ENCODE measurements at regions not wholly inside any gene's neighbourhood (a gene's known extent, or its start where the extent isn't known, plus 50 kb on each side); places are given as distances from the start of the nearest gene placed in this dataset.

- no peak for DNase-seq (ENCODE audit: low spot score)
Observed at GRCh38 chr2:7997279-7997678, 684.6 kb upstream of the ID2 start.

GRCh38 chr2:7999683-8000476, 682.0 kb upstream of the ID2 start:
- DNase-seq (ENCODE audit: low spot score): no peak

DNA sequence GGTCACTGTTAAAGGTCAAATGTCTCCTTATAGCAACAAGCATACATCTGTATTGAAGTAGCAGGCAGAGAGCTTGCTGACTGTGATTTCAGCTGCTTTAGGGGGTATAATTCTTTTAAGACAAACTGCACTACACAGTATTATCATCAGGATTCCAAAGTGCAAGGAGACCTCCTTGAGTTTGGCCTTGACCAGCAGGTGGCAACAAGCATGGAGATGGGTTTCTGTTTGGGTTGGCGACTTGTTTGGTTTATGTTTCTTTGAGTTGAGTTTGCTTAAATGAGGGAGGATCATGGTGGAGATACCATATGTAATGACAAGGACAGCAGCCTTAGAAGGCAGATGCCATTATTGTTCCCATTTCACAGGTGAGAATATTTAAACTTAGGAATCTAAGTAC, 681.0 kb upstream of the ID2 start:
- DNase-seq (ENCODE audit: low spot score): no peak

DNA sequence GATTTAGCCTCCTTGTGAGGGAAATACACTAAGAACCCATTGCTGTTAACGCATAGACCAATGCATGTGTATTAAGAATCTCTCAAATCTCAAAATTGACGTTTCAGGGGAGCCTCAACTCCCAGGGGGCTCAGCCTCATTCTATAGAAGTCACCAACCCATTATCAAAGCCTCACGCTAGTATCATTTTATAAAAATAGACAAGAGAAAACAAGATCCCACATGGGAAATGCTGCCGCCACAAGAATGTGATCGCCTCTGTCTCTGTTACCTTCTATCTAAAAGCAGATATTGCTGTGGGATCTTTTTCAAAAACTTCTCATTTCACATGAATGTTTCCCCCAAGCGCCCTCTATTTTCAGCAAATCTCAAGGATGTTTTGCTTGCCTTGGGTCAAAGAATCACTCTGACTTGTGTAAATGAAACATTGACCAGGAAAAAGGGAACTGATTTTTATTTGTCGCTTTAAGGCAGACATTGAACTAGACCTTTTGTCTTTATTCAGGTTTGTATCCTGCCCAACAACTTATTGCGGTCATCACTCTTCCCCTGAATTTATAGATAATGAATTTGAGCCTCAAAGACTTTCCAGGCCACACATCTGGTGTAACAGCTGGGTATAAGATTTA, 679.0 kb upstream of the ID2 start:
- no peak for DNase-seq (ENCODE audit: low spot score)

GRCh38 chr2:8003462-8004075, 678.3 kb upstream of the ID2 start:
- DNase-seq (ENCODE audit: low spot score): peak; percentile 28

DNA sequence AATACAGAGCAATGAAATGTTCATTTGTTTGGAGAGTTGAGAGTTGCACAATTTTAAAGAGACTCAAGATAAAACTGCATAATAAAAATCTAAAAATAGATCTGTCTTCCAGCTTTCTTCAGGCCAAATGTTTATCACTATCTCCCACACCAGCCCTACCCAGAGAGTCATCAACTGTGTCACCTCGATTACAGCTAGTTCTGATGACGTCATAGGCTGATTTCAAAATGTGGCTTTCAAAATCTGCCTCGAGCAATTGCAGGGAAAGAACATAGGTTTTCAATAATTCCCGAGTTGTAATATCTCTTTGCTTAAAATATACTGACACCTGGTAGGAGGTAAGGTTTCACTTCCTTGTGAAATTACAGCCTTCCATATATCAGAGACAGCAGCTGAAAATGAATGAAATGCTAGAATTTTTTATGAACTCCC, 677.6 kb upstream of the ID2 start:
- DNase-seq (ENCODE audit: low spot score): no peak

GRCh38 chr2:8006181-8006580, 675.7 kb upstream of the ID2 start:
- DNase-seq (ENCODE audit: low spot score): no peak

DNA sequence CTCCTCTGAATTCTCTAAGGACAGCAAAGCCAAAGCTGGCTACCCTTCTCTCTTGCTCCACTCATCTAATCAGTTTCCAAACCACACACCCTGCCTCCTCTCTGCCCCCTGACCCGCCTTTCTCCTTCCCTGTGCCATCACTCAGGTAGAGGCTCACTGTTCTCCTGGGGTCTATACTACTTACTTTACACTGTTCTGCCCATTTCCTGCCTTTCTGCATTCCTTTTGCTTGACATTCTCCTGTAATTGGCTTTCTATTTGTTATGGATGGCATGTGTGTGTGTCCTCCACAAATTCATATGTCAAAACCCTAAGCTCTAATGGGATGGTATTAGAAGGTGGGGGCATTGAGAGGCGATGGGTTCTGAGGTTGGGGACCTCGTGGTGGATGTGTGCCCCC, 675.2 kb upstream of the ID2 start:
- DNase-seq (ENCODE audit: low spot score): no peak

- DNase-seq (ENCODE audit: low spot score): no peak
Observed at GRCh38 chr2:8009010-8009597, 672.8 kb upstream of the ID2 start.

DNA sequence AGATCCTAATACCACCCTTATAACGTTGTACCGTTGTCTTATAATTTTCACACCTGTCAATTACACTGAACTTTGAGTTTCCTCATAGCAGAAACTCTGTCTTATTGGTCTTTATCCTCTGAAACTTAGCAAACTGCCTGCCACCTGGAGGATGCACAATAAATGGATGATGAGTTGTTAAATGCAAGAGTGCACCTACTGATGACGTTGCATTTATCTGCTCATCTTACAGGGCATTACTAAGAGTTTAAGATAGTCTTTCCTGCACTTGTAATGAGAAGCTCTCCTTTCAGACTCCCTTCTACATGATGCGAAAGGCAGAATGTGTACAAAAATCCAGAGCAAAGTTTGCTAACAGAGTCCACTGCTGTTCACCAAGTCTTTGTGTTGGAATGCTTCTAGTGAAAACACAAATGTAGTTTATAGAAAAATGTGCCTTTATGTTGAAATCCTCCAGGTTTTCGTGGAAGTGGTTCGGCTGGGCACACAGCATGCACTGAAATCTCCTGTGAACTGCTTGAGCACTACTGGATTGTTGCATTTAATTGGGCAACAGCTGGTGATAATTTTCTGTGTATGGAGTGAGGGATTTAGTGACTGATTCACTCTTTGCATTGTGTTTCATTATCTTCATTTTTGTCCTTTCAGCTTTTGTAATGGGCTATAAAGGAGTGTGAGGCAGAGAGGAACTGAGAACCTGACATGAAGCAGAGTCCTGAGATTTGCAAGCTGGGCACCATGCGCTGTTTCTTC, 665.8 kb upstream of the ID2 start:
- DNase-seq (ENCODE audit: low spot score): no peak

- no peak for DNase-seq (ENCODE audit: low spot score)
Observed at GRCh38 chr2:8016688-8017087, 665.2 kb upstream of the ID2 start.

DNA sequence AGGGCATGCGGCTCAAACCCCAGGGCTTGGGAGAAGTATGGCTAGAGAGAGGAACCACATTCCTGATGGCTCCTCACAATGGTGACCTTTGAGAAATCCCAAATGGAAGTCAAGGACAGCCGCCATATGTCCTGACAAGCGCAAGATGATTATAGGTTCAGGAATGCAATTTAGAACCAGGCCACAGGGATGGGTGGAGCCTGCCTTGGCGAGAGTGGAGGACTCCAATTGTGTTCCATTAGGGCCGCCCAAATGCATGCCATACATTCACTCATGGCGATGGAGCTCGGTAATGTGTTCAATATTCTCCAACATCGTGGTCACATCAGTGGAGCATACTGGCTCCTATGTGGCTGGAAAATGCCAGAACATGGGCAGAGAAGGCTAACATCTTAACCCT, 662.9 kb upstream of the ID2 start:
- DNase-seq (ENCODE audit: low spot score): no peak

DNA sequence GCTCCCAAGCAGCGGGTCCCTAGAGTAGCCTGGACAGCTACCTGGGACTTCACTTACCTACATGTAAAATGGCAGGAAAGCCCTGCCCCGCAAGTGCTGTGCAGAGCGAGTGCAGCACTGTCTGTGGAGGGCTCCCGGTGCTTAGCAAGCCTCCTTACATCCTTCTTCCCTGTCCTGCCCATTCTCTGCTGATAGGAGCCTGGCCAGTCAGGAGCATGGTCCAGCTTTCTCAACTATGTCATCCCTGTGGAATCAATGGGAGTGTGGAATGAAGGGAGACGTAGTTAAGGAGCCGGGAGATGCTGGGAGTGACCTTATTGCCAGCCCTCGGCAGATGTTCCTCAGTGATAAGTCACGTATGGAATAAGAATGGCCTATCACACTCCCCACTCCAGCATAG, 661.9 kb upstream of the ID2 start:
- DNase-seq (ENCODE audit: low spot score): no peak

- DNase-seq (ENCODE audit: low spot score): no peak
Observed at GRCh38 chr2:8021921-8022320, 659.9 kb upstream of the ID2 start.

DNA sequence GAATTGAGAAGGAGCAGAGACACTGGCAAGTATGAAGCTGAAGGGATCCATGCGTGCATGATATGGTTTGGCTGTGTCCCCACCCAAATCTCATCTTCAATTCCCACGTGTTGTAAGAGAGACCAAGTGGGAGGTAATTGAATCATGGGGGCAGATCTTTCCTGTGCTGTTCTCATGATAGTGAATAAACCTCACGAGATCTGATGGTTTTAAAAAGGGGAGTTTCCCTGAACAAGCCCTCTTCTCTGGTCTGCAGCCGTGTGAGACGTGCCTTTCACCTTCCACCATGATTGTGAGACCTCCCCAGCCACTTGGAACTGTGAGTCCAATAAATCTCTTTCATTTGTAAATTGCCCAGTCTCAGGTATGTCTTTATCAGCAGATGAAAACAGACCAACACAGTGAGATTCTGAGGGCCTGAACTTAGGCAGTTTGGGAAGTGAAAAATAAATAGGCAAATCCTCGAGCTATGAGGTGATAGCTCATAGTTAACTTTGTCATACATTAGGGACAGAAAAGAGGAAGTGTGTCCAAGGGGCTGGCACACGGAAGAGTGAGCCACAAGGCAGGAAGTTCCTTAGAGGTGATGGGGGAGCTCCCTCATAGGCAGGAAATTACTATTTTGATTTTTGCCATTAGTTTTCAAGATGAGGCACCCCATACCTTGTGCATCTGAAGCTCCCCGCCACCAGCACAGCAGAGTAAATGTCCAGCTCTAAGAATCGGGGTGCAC, 658.8 kb upstream of the ID2 start:
- no peak for DNase-seq (ENCODE audit: low spot score)

DNA sequence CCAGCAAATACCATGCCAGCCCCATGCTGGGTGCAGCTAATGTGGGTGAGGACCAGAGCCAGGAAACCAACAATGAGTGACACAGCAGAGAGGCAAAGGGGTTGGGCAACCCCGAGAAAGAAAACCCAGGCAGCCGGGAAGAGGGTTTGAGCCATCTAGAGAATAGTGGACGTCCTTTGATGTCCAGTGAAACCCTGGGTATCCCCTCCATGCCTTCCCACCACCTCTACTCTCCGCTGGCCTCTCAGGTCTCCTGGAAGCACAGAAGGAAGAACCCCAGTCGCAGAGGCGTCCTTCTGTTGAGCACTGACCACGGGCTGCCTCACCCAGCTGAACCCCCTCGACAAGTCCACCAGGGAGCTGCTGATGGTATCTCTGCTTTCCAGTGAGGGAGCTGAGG, 657.4 kb upstream of the ID2 start:
- no peak for DNase-seq (ENCODE audit: low spot score)

DNA sequence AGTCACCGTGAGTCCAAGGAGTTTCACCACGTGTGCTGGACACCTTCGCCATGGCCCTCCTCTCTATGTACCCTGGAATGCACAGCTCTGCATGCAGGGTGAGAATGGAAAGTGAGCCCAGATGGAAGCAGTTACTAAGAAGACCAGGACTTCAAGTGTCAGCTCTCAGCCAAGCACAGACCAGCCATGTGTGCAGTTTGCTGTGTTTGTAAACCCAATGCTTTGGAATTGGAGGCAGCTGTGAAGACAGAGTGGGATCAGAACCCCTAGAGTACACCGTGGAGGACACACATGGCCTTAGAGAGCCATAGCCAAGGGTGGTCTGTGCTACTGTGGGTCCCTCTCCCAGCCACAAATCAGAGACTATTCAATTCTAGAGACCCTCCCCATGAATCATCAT, 655.5 kb upstream of the ID2 start:
- no peak for DNase-seq (ENCODE audit: low spot score)

- no peak for DNase-seq (ENCODE audit: low spot score)
Observed at GRCh38 chr2:8027387-8027786, 654.5 kb upstream of the ID2 start.

GRCh38 chr2:8028036-8028435, 653.8 kb upstream of the ID2 start:
- DNase-seq (ENCODE audit: low spot score): no peak

DNA sequence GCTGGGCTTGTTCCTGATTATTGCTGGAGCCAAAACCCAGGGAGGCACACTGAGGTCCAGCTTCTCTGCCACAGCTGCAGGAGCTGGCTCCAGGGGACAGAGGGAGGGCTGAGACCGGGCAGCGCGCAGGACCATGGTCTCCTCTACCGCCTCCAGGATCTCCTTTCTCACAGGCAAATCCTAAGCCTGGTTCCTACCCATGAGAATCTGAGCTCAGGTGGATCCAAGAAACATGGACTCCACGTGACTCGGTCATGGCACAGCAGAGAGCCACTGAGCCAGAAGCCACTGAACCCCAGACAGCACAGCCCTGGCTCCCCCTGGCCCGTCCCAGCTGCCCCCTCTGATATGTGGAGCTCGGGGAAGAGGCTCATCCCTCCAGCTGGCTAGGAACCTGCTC, 653.4 kb upstream of the ID2 start:
- no peak for DNase-seq (ENCODE audit: low spot score)

- DNase-seq (ENCODE audit: low spot score): no peak
Observed at GRCh38 chr2:8028981-8029380, 652.9 kb upstream of the ID2 start.

All from SK-N-DZ (cell line).